Gastrocnemius medialis (tissue), 4 donors: ENCODE measurements at regions not wholly inside any gene's neighbourhood (a gene's known extent, or its start where the extent isn't known, plus 50 kb on each side); places are given as distances from the start of the nearest gene placed in this dataset.

ENCODE experiments used
- POLR2A ChIP-seq, 2 donors: fragments of 450-650 bp; IDR thresholded peaks; one replicate each; pipeline ENCODE4 v1.6.1; 2017; ENCODE audit warnings: antibody characterized with exemption in 2 of 2, mild to moderate bottlenecking in 2 of 2, moderate library complexity in 2 of 2
- TF ChIP-seq, protein P1 (sequence below), 5 experiments: fragments of 450-650 bp in 3 of 5; fragments of 200-600 bp in 2 of 5; sonication (generic) in 2 of 5; IDR thresholded peaks in 4 of 5; conservative IDR thresholded peaks in 1 of 5; 1 replicate in 4 of 5; 2 replicates in 1 of 5; pipeline ENCODE4 v1.5.1; 2016 to 2019; ENCODE audit warnings: antibody characterized with exemption in 5 of 5, mild to moderate bottlenecking in 3 of 5, moderate library complexity in 3 of 5

DNA sequence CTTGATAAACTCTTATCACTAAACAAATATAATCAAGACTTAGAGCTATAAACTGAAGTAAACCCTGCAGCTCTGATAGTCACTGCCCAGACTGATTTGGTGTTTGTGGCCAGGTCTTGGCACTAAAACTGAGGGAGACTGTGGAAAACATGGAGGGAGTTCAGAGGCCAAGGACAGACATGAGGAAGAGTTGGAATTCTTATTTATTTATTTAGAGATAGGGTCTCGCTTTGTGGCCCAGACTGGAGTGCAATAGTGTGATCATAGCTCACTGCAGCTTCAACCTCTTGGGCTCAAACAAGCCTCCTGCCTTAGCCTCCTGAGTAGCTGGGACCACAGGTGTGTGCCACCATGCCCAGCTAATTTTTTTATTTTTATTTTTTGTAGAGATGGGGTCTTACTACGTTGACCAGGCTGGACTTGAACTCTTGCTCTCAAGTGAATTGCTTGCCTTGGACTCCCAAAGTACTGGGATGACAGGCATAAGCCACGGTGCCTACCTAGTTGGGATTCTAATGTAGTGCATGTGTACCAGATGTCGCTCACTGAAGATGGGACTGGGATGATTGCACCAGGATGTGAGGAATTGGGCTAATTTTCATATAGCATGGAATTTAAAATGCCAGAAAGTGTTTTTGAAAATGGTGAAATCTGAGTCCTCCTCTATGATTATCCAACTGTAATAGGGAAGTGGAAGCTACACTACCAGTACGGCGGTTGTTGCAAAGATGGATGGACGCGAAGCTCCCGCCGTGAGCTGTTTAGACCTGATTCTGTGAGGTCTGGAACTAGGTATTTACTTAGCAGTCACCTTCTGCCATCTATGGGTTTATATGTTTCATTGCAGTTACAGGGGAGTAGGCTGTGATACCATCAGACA lies 52.7 kb upstream of the CTLA4 start:
- TF ChIP-seq, protein P1, sequence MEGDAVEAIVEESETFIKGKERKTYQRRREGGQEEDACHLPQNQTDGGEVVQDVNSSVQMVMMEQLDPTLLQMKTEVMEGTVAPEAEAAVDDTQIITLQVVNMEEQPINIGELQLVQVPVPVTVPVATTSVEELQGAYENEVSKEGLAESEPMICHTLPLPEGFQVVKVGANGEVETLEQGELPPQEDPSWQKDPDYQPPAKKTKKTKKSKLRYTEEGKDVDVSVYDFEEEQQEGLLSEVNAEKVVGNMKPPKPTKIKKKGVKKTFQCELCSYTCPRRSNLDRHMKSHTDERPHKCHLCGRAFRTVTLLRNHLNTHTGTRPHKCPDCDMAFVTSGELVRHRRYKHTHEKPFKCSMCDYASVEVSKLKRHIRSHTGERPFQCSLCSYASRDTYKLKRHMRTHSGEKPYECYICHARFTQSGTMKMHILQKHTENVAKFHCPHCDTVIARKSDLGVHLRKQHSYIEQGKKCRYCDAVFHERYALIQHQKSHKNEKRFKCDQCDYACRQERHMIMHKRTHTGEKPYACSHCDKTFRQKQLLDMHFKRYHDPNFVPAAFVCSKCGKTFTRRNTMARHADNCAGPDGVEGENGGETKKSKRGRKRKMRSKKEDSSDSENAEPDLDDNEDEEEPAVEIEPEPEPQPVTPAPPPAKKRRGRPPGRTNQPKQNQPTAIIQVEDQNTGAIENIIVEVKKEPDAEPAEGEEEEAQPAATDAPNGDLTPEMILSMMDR (IDR thresholded peaks at IDR 0.05 in 4 of 5, conservative IDR thresholded peaks at IDR 0.05 in 1 of 5), result peak; percentile 59 to 85 (median 76)
- TF ChIP-seq POLR2A (IDR thresholded peaks at IDR 0.05), result no peak
